SK-MEL-5 (cell line): ENCODE measurements at regions not wholly inside any gene's neighbourhood (a gene's known extent, or its start where the extent isn't known, plus 50 kb on each side); places are given as distances from the start of the nearest gene placed in this dataset.
"Not testable (repeated sequence)": the region's sequence is repeated elsewhere in the genome, so short reads cannot be mapped to it uniquely, and the experiment has no call there.

ENCODE experiments used
- DNase-seq: peaks from one replicate; pipeline ENCODE4 v3.0.0-alpha.2; 2016; ENCODE audit warnings: low read depth, low spot score
- in situ Hi-C: cut with HindIII; loops from 2 replicates; pipeline ENCODE4 v1.10.0; 2016; ENCODE audit warnings: low sequenced_read_pairs, high pct_unique_total_duplicates, low pct_unique_long_range_greater_than_20kb

DNA sequence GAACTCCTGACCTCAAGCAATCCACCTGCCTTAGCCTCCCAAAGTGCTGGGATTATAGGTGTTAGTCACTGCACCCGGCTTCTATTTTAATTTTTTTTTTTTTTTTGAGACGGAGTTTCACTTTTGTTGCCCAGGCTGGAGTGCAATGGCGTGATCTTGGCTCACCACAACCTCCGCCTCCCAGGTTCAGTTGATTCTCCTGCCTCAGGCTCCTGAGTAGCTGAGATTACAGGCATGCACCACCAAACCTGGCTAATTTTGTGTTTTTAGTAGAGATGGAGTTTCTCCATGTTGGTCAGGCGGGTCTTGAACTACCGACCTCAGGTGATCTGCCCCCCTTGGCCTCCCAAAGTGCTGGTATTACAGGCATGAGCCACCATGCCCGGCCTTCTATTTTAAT, 149.1 kb downstream of the MYCN start:
- in situ Hi-C loops, DNase-seq: not testable (repeated sequence)

DNA sequence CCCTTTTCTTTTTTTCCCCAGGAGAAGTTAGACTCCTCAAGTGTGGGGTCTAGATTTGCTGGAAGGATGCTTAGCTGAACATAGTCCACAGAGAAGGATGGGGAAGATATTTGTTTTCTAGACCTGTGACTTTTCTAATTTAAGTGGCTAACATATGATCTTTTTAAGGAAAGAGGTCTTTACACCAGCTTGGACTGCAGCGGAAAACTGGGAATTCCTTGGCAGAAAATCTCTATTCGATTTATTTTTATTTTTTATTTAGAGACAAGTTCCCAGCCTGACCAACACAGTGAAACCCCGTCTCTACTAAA, 148.4 kb downstream of the MYCN start:
- in situ Hi-C loops: no loop called here
- DNase-seq: no peak

GRCh38 chr2:16088035-16088801, 147.9 kb downstream of the MYCN start:
- in situ Hi-C loops: no loop called here
- DNase-seq: no peak

GRCh38 chr2:16086136-16086535, 145.8 kb downstream of the MYCN start:
- DNase-seq, in situ Hi-C loops: not testable (repeated sequence)

DNA sequence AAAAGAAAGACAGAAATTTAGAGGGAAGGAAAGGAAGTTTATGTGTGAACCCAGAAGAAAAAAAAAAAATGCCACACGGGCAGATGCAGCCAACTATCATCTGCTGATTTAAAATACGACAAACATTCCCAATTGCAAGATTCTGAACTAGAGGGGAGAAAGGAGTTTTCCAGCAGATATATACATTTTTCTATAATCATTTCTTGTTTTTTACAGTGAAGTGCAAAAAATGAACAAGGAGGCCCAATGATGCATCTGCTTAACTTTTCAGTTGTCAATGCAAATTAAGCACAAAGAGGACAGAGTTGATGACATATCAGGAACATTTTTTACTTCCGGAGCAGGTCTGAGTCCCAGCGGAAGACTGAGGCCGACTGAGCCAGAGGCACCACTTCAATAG, 144.7 kb downstream of the MYCN start:
- no peak for DNase-seq
- in situ Hi-C loops: no loop called here

DNA sequence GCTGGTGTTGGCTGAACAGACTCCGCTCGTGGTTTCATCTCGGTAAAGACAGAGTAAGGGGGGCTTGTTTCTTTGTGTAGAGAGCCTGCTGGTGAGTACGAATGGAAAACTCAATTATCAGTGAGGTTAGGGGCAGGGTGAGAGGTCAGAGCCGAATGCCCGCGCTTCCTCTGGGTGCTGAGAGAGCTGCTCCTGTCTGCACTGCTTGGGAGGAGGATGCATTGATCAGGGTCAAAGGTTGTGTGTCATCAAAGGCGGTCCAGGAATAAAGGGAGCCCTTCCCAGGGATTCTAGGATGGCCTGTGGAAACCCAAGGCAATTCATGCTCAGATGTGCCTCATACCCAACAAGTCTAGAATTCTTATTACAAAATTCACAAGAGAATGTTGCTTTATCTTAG, 143.9 kb downstream of the MYCN start:
- DNase-seq: no peak
- in situ Hi-C loops: no loop called here

- in situ Hi-C loops: no loop called here
- no peak for DNase-seq
These were observed 141.9 kb downstream of the MYCN start for GRCh38 chr2:16082276-16082675.

DNA sequence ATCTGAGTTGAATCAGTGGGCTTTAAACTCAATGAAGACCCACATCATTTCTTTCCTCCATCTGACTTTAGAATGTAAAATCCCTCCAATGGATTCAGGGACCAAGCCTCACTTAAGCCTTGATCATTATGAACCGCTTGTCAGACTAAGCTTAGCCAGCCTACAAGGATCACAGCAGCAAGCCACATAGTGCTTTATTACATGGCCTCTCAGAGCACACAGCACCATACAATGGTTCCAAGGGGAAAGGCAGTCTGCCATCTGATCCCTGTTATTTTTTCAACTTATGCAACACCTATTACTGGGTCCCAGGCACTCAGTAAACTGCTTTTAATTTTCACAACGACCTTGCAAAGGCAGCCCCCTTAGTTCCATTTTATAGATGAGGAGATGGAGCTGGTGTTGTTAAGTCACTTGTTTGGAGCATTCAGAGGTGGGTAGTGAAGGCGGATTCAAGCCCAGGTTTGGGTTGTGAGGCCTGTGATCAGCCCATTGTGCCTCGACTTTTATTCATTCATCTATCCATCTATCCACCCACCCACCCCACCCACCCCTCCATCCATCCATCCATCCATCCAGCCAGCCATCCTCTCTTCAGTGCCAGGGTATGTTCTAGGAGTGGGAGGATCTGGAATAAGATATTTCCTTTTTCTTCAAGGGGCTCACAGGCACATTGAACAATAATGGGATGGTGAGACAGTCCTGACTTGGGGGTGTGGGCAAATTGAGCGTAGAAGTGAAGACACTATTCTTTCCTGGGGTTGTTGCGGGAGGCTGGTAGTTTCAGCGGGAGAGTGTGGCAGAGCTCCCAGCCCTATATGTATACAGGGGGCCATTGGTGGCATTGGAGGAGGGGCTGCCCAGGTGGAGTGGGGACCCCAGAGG, 141.2 kb downstream of the MYCN start:
- in situ Hi-C loops: no loop called here
- no peak for DNase-seq

DNA sequence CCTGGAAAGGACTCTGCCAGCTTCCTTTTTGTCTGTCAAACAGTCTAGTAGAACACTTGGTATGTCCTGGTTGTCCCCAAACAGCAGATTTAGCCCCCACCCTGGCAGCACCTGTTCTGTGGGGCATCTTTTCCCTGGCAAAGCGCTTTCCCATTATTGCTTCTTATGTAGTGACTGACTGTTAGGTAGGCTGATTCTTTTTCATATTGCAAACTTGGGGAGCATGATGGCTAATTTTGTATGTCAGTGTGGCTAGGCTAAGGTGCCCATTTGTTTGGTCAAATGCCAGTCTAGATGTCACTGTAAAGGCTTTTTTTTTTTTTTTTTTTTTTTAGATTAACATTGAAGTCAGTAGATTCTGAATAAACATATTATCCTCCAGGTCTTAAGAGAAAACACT, 140.2 kb downstream of the MYCN start:
- no peak for DNase-seq
- in situ Hi-C loops: no loop called here

DNA sequence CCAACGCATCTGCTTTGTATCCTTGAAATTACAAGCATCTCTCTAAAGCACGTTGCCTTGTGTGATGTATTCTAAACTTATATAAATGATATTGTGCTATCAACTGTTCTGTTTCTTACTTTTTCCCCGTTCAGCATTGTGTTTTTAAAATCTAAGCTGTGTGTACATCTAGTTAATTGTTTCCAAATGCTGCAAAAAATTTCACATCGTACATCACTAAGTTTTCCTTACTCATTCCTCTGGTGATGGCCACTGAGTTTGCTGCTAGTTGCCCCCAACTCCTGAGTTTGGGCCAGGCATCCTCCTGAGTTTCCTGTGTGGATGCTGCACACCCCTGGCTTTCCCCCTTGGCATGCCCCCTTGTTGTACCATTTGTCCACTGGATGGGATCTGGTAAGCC, 139.7 kb downstream of the MYCN start:
- in situ Hi-C loops: no loop called here
- no peak for DNase-seq

GRCh38 chr2:16079637-16080036, 139.3 kb downstream of the MYCN start:
- in situ Hi-C loops: no loop called here
- DNase-seq: no peak

DNA sequence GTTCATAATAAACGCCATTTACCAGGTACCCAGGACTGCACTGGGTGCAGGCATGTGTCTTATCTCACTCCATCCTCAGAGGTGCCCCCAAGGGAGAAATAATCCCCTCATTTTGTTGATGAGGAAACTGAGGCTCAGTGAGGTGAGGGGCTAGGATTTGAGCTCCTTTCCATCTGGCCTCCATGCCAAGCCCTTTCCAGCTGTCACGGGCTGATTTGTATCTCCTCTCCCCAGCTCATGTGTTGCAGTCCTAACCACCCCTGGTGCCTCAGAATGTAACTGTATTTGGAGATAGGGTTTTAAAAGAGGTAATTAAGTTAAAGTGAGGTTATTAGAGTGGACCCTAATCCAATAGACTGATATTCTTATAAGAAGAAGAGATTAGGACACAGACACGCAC, 137.3 kb downstream of the MYCN start:
- no peak for DNase-seq
- in situ Hi-C loops: no loop called here

- in situ Hi-C loops: no loop called here
- DNase-seq: no peak
These were observed 136.6 kb downstream of the MYCN start for GRCh38 chr2:16076911-16077310.

- in situ Hi-C loops: no loop called here
- DNase-seq: no peak
These were observed 135.0 kb downstream of the MYCN start for GRCh38 chr2:16075045-16076012.

- DNase-seq: no peak
- in situ Hi-C loops: no loop called here
These were observed 133.6 kb downstream of the MYCN start for GRCh38 chr2:16073921-16074425.

- in situ Hi-C loops: no loop called here
- DNase-seq: no peak
These were observed 133.1 kb downstream of the MYCN start for GRCh38 chr2:16073471-16073870.

DNA sequence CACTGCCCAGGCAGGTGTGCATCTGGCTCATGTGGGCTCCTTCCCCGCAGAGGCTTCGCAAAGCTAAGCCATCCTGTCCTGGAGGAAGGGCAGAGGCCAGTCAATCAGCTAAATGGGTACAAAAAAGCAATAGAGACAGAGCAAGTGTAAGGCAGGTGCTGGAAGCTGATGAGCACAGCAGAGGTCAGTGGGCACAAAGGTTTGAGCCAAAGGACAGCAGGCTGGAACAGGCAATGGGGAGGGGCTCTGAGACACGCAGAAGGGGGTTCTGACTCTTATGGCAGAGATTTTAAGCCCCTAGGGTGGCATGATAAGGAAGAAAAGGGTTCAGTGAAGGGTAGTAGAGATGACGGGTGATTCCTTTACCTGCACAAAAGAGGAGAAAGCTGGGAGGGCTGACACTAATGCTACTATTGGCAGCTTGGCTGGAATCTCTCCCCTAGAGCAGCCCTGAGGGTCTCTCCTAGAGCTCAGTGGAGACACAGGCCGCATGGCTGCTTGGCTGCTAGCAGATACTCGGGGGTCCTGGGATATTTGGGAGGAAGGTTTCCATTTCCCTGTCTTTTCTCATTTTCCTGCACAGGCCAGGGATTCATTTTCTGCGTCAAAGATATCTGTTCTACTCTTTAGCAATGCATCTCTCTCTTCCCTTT, 132.4 kb downstream of the MYCN start:
- no peak for DNase-seq
- in situ Hi-C loops: no loop called here
